HPDE6-E6E7 (cell line): ENCODE measurements at regions not wholly inside any gene's neighbourhood (a gene's known extent, or its start where the extent isn't known, plus 50 kb on each side); places are given as distances from the start of the nearest gene placed in this dataset.

ENCODE experiments used
- DNase-seq: peaks from one replicate; pipeline ENCODE4 v3.0.0; 2011; ENCODE audit warnings: missing footprints; ENCODE audit errors: extremely low spot score

DNA sequence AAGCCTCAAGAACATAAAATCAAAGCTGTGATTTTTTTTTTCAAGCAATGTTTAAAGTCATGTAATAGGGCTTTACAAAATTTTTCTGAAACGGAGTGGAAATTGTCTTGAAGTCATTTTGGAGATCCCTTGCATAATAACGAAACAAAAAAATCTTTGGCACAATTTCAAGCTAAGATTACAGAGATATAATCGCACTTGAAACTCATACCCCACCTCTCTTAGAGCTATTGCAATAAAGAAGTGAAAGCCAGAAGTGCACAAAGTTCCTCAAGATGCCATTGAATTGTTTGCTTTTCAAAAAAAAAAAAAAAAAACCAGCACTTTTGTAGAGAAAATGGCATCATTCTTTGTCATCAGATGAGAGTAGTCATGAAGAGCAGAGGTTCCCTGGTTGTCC lies 152.3 kb downstream of the PAX3 start:
- DNase-seq, result no peak

DNA sequence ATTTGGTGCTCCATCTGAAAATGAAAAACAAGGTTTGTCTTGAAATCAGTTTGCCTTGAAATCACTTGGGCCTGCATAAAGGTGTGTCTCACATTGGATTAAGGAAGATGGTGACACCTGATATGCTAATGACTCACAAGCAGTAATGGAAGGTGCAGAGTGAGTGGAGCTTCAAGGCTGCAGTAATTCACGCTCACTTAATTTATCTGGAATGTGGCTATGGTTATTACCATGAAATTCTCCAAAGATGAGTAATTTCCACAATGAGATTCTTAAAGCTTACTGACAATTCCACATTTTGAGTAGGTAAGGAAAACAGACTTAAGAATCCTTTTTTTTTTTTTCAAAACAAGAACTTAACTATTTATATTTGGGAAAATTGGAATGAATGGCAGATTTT lies 156.8 kb downstream of the PAX3 start:
- peak; percentile 45 for DNase-seq

GRCh38 chr2:222136106-222136630 lies 162.6 kb downstream of the PAX3 start:
- DNase-seq, result no peak

DNA sequence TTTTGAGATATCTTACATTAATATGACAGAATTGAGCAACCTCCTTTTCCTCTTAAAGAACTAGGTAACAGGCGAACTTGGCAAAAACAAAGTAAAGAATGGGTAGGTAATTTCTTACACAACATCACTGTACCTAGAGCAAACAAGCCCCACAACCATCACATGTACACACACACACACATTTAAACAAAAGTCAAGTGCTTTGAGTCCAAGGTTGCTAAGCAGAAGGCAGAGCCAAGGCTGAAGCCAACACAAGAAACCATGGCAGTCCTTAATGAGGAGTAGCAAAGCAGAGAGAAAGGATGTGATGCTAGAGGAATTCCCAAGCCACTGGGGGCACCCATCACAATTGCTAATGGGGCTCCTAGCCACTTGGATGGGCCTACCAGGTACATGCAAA lies 164.1 kb downstream of the PAX3 start:
- no peak for DNase-seq

GRCh38 chr2:222133897-222134296 lies 164.9 kb downstream of the PAX3 start:
- DNase-seq, result no peak

DNA sequence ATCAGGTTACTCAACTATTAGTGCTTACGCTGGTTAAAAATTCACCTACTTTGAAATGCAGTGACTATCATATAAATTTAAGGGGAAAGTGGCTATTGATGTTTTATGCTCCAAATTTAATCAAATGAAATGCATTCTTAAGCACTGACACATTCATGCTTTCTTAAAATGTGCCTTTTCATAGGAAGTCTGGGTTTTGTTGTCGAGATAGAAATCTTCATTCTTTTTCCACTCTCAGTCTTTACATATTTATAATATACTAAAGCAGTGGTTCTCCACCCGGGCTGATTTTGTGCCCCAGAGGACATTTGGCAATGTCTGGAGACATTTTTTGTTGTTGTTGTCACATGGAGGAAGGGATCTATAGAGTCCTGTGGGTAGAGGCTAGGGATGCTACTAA lies 167.9 kb downstream of the PAX3 start:
- no peak for DNase-seq

DNA sequence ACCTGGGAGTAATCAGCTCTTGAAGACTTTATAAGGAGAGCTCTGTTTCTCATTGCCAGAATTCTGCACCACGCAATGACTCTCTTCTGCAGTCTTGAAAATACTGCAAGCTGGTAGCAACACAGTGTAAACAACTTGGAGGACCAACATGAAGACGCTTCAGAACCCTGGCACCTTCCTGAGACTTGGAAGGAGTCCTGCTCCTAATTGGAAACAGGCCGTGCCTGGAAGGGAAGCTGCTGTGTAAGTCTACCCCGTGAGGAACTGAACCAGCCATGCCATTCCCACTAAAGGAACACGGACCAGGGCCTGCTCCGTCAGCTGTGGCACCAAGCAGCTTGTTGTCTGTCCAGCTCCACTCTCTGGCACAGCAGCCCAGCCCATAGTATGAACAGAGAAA lies 171.1 kb downstream of the PAX3 start:
- DNase-seq, result no peak

DNA sequence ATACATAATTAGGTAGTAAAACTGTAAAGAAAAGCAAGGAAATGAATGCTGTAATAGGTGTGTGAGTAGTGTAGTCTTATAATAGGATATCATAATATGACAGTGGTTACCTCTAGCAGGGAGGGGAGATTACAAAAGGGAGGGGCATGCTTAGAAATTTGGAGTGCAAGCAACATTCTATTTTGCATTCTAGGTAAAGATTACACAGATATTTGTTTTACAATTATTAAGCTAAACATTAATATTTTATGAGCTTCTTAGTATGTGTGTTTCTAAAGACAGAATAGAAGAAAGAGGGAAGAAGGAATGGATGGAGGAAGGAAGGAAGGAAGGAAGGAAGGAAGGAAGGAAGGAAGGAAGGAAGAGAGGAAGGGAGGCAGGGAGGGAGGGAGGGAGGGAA lies 177.9 kb downstream of the PAX3 start:
- DNase-seq, result no peak

DNA sequence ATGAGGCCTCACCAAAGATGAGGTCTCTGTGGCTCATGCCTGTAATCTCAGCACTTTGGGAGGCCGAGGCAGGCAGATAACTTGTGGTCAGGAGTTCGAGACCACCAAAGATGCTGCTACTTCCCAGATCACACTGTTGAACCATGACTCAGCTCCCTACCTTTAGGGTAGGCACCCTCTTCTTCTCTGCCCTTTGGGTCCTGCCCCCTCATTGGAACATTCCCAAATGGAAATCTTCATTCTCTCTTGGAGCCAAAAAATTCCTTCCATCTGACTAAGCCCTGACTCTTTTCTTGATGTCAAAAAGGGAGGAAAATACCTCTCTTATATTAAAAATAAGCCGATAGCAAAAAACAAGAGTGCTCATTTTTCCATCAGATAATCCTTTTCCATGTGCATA lies 183.5 kb downstream of the PAX3 start:
- no peak for DNase-seq

DNA sequence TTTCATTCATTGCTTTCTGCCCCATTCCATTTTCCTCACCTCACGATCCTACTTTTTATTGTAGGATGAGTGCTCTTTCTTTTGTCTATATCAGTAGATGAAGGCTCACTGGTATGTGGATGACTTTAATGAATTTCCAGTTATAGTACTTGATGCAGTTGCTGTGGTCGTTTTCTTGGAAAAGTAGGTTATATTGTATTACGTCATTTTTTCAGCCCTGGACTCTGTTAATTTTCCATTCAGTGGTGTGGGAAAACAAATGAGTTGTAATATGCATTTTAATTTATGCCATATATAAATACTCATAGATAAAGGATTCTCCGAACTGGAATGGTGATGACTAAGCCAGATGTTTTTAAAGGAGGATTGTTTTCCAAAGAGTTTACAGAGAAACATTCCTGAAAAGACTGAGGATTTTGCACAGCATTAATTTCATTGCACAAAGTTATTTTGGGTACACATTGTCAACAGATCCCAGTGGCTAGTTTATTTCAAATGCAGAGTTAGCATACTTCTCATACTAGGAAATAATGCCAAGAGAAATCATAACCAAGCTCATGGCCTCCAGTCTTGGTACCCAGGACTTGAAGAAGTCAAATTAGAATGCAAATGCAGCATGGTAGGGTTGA lies 189.7 kb downstream of the PAX3 start:
- no peak for DNase-seq

GRCh38 chr2:222108497-222108896 lies 190.3 kb downstream of the PAX3 start:
- no peak for DNase-seq

DNA sequence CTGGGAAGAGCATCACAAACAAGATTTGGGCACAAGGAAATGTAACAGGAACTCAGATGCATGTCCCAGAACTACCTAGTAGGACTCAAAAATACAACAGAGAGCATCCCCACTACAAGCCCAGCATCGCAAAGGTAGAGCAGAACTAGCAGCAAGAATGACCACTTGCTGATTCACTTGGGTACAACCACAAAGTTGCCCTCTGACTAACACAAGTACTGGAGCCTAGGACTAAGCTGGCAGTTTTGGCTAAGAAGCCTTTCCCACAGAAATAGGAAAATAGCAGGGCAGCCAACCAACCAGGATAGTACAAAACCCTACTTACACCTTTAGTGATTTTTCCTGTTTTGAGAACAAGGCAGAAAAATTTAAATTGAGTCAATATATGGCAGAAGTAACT lies 193.8 kb downstream of the PAX3 start:
- DNase-seq, result no peak

DNA sequence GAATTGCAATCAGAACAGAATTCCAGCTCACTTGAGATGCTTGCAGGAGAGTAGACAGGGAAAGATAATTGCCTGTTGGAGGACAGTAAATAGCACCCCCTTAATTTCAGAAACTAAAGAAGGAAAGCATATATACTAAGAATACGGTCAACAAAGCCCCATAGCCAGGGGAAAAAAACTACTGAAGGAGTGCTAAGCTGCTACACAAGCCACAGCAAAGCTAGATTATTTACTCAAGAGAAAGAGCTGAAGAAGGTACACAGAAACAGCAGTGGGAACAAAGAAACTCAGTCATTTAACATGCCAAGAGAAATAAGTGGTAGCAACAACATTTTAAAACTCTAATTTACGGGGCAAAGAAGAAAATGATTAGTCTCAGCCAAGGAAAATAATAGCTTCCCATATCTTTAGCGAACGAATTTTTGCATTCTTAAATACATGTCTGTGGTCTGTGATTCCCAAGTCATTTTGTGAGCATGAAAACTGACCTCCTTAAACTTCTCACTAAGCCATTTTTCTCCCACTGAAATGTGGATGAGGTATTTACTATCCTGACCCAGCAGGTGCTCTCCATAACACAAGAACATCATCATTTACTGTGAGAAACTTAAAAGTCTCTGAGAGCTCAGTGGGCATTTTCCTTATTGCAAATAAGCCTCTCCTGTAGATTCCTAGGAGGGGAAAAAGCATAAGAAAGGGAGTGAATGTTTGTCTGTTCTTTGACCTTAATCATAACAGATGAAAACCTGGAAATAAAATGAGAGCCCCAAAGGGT lies 196.0 kb downstream of the PAX3 start:
- DNase-seq, result no peak

DNA sequence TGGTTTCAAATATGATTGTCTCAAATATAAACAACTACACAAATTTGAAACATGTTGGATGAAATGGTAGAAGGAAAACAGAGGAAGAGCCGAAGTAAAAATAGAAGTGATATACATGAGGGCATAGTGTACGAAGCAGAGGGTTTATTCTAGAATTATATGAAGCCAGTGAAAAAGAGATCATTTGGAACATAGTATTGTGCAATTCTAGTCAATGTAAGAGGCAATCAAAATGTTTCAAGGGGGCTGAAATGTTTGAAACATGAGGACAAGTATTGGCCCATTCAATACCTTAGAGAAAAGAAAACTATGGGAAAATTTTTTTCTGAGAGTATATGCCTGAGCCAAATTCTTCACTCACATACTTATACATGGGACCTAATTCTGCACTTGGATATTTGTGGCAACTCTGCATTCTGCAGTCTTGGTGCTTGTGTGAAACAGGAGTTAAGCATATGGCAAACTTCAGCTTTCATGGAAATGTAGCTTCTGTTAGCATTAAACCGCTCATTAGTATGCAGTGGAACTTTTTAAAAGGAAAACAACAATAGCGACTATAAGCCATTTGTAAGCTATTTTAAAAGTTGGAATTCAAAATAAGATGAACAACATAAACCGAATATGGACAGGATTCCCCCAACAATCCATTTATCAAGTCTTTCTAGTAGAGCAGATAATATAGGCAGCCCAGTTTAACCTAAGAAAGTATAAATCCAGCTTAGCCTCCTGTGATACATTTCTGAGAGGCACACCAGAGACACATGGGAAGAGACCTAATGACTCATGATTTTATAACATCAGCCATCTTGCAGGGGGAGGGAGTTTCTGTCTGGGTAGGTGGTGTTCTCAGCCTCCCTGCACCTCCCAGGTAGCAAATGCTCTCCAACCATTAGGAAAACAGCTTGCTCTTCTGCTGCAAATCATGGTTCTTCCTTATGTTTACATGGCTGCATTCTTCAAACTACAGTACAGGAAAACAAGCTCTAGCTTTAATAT lies 197.8 kb downstream of the PAX3 start:
- DNase-seq, result no peak

DNA sequence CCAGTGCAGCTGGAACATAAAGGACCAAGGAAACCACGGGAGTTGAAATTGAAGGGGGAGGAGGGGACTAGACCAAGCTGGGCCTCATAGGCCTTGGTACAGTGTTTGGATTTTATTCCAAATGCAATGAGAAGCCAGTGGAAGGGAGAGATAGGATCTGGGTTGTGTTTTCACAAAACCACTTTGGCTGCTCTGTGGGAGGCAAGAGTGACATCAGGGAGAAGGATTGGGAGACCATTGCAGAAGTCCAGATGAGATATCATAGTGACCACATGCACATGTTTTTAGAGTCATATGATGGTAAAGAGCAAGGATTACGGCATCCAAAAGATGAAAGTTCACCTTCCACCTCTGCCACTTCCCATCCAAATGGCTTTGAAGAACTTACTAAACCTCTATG lies 210.2 kb downstream of the PAX3 start:
- no peak for DNase-seq

DNA sequence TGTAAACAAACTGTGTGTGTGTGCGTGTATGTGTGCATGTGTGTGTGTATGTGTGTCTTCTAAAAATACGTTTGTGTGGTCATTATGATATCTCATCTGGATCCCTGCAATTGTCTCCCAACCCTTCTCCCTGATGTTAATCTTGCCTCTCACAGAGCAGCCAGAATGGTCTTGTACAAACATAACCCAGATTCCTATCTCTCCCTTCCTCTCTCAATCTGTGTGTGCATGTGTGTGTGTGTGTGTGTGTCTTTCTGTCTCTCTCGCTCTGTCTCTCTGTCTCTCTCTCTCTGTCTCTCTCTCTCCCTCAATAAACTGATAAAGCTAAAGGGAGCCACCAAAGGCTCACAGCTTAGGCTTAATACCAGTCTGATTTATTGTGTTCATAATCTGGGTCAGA lies 210.8 kb downstream of the PAX3 start:
- no peak for DNase-seq

- DNase-seq, result no peak
Measured at GRCh38 chr2:222082201-222082600, 216.6 kb downstream of the PAX3 start.

- no peak for DNase-seq
Measured at GRCh38 chr2:222080141-222080540, 218.7 kb downstream of the PAX3 start.

GRCh38 chr2:222076973-222077690 lies 221.7 kb downstream of the PAX3 start:
- no peak for DNase-seq

DNA sequence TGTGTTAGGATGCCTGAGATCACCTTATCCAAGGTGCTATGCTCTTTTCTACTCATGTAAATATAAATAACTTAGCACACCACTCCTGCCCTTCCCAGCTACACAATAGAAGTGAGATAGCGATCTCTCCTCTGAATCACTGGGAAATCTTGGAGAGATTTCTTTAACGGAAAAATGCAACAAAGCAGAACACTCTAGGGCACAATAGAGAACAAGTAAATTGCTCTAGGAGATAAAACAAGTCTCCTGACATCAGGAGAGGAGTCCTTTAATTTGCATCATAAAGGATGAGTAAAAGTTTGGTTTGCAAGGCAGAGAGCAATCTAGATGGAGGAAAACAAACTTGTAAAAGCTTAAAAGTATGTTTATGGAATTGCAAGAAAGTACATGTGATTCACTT lies 224.1 kb downstream of the PAX3 start:
- DNase-seq, result no peak

- DNase-seq, result no peak
Measured at GRCh38 chr2:222071911-222072310, 226.9 kb downstream of the PAX3 start.

DNA sequence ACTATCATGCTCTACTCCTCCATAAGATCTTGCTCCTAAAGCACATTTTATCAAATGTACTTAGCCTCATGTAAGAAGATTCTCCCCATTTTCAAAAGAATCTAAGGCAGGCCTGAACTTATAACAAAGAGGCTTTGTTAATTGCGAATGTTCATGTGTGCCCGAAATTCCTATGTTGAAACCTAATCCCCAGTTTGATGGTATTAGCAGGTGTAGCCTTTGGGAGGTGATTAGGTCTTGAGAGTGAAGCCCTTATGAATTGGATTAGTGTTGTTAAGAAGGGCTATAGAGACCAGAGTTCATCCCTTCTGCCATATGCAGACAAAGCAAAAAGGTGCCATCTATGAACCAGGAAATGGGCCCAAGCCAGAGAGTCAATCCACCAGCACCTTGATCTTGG lies 234.5 kb downstream of the PAX3 start:
- no peak for DNase-seq
